DND-41 (cell line): ENCODE measurements at regions not wholly inside any gene's neighbourhood (a gene's known extent, or its start where the extent isn't known, plus 50 kb on each side); places are given as distances from the start of the nearest gene placed in this dataset.

ENCODE experiments used
- ATAC-seq: fragments of 200-7000 bp; cut with Tn5 transposase; 3 replicates; pipeline ENCODE4 v1.9.1; 2021; ENCODE audit warnings: low read depth; ENCODE audit not compliant: insufficient read depth
- DNase-seq: peaks from one replicate; pipeline ENCODE4 v3.0.0-alpha.2; 2020
- H2AFZ ChIP-seq: 2 replicates; pipeline ENCODE4 v1.6.0; 2012; ENCODE audit warnings: low read depth, low read length
- H3K27ac ChIP-seq: 2 replicates; pipeline ENCODE4 v1.5.1; 2012; ENCODE audit warnings: low read length, inconsistent platforms
- H3K27me3 ChIP-seq: fragments of 200-600 bp; sonication (generic); 2 replicates; pipeline ENCODE4 v1.6.0; 2012; ENCODE audit warnings: low read length, mild to moderate bottlenecking, inconsistent platforms; ENCODE audit not compliant: insufficient read depth, poor library complexity
- H3K36me3 ChIP-seq: 2 replicates; pipeline ENCODE4 v1.5.1; 2012; ENCODE audit warnings: low read length, inconsistent platforms; ENCODE audit not compliant: insufficient read depth
- H3K4me1 ChIP-seq: 2 replicates; pipeline ENCODE4 v1.5.1; 2012; ENCODE audit warnings: mild to moderate bottlenecking, low read length; ENCODE audit not compliant: insufficient read depth
- H3K4me2 ChIP-seq: 2 replicates; pipeline ENCODE4 v1.6.0; 2012; ENCODE audit warnings: mild to moderate bottlenecking, moderate library complexity, low read length, inconsistent platforms; ENCODE audit not compliant: insufficient read depth
- H3K4me3 ChIP-seq, 2 experiments: fragments of 200-600 bp in 1 of 2; shearing (Covaris generic) in 1 of 2; 2 replicates each; pipeline ENCODE4 v1.5.1; 2012 to 2016; ENCODE audit warnings: inconsistent platforms in 2 of 2, low read length in 2 of 2, mild to moderate bottlenecking in 2 of 2, low read depth in 1 of 2, moderate library complexity in 1 of 2
- H3K79me2 ChIP-seq: 2 replicates; pipeline ENCODE4 v1.6.0; 2012; ENCODE audit warnings: low read length, inconsistent platforms; ENCODE audit not compliant: insufficient read depth
- H3K9ac ChIP-seq: 2 replicates; pipeline ENCODE4 v1.6.0; 2012; ENCODE audit warnings: low read depth, mild to moderate bottlenecking, inconsistent platforms, low read length, moderate library complexity
- H3K9me3 ChIP-seq: 2 replicates; pipeline ENCODE4 v1.5.1; 2012; ENCODE audit warnings: low read length, moderate library complexity, mild to moderate bottlenecking, inconsistent platforms; ENCODE audit not compliant: insufficient read depth, severe bottlenecking
- H4K20me1 ChIP-seq: 2 replicates; pipeline ENCODE4 v1.6.0; 2012; ENCODE audit warnings: low read length; ENCODE audit not compliant: insufficient read depth
- EZH2 ChIP-seq: IDR thresholded peaks from 3 replicates; pipeline ENCODE4 v1.6.1; 2012; ENCODE audit warnings: borderline replicate concordance, low read depth, mild to moderate bottlenecking, moderate library complexity, low read length, inconsistent platforms; ENCODE audit not compliant: severe bottlenecking
- TF ChIP-seq, protein P1 (sequence below): IDR thresholded peaks from 2 replicates; pipeline ENCODE4 v1.5.1; 2012; ENCODE audit warnings: borderline replicate concordance, low read length, moderate library complexity, mild to moderate bottlenecking; ENCODE audit not compliant: poor library complexity, severe bottlenecking; ENCODE audit errors: extremely low read depth

DNA sequence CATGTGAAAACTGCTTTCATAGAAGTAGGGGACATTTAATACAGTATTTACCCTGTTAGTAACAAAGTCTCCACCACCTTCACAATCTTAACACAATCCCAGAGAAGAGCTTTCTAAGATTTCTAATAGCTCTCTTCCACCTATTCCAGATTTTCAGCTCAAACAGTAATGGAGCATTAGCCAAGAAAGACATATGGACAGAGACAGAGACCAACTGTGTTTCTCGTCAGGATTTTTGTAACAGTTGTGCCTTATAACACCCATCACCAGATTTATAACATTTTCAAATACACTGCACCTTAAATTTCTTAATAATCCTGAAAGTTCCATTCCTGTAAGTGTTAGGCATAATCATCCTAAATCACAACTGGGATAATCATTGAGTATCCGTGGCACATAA lies 321.2 kb upstream of the TMTC1 start:
- no peak overlapping the region for H2AFZ ChIP-seq
- DNase-seq: no peak
- no peaks in the 10 kb centered on the region for H4K20me1 ChIP-seq
- H3K4me3 ChIP-seq: no peak overlapping the region
- H3K27ac ChIP-seq: no peak overlapping the region
- H3K4me1 ChIP-seq: no peaks in the 10 kb centered on the region
- H3K9ac ChIP-seq: no peak overlapping the region
- H3K36me3 ChIP-seq: no peaks in the 10 kb centered on the region
- H3K4me2 ChIP-seq: no peak overlapping the region
- TF ChIP-seq EZH2: no peak
- TF ChIP-seq, protein P1, sequence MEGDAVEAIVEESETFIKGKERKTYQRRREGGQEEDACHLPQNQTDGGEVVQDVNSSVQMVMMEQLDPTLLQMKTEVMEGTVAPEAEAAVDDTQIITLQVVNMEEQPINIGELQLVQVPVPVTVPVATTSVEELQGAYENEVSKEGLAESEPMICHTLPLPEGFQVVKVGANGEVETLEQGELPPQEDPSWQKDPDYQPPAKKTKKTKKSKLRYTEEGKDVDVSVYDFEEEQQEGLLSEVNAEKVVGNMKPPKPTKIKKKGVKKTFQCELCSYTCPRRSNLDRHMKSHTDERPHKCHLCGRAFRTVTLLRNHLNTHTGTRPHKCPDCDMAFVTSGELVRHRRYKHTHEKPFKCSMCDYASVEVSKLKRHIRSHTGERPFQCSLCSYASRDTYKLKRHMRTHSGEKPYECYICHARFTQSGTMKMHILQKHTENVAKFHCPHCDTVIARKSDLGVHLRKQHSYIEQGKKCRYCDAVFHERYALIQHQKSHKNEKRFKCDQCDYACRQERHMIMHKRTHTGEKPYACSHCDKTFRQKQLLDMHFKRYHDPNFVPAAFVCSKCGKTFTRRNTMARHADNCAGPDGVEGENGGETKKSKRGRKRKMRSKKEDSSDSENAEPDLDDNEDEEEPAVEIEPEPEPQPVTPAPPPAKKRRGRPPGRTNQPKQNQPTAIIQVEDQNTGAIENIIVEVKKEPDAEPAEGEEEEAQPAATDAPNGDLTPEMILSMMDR: no peak
- H3K9me3 ChIP-seq: no peaks in the 10 kb centered on the region
- H3K79me2 ChIP-seq: no peaks in the 10 kb centered on the region
- H3K27me3 ChIP-seq: no peaks in the 10 kb centered on the region
- no peak for ATAC-seq

DNA sequence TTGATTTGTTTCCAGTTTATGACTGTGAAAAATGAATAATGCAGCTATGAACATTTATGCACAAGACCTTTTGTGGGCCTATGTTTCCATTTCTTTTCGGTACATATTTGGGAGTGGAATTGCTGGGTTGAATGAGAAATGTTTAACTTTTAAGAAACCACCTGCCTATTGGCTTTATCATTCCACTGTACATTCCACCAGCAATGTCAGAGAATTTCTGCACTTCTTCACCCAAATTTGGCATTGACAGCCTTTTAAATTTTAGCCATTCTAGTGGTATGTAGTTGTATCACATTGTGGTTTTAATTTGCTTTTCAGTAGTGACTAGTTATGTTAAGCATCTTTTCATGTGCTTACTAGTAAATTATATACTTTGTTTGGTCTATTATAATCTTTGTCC lies 317.0 kb upstream of the TMTC1 start:
- Histone ChIP-seq H3K36me3 (no peaks in the 10 kb centered on the region), H3K27ac (no peak overlapping the region), H3K4me2 (no peak overlapping the region), H3K4me1 (no peaks in the 10 kb centered on the region), H2AFZ (no peak overlapping the region), H3K4me3 (no peak overlapping the region), H3K9ac (no peak overlapping the region), H4K20me1 (no peaks in the 10 kb centered on the region), H3K27me3 (no peaks in the 10 kb centered on the region), H3K79me2 (no peaks in the 10 kb centered on the region), H3K9me3 (no peaks in the 10 kb centered on the region)
- ATAC-seq (no peak), DNase-seq (no peak)
- TF ChIP-seq EZH2: no peak
- TF ChIP-seq, protein P1: no peak

DNA sequence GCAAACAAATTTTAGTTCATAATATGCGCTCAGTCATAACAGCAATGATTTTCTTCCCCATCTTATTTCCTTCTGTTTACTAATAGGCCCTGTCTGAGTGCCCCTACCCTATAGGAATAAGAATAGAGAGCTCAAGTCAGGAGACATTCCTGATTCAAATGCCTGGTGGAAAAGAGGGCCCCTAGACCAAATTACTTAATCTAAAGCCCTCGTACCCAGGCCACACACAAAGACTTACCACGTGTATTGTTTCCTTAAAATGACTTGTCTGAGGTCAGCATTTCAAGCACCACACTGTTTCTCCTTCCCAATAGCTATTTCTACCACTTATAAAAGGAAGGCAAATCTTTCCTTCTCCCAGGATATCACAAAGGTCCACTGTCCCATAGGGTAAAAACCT lies 314.9 kb upstream of the TMTC1 start:
- DNase-seq: no peak
- no peak overlapping the region for H3K4me2 ChIP-seq
- no peak overlapping the region for H3K9ac ChIP-seq
- no peak overlapping the region for H3K27ac ChIP-seq
- H3K4me3 ChIP-seq: no peak overlapping the region
- H3K9me3 ChIP-seq: no peaks in the 10 kb centered on the region
- ATAC-seq: no peak
- no peaks in the 10 kb centered on the region for H3K36me3 ChIP-seq
- H3K4me1 ChIP-seq: no peaks in the 10 kb centered on the region
- TF ChIP-seq EZH2: no peak
- TF ChIP-seq, protein P1: no peak
- no peaks in the 10 kb centered on the region for H3K79me2 ChIP-seq
- H2AFZ ChIP-seq: no peak overlapping the region
- no peaks in the 10 kb centered on the region for H3K27me3 ChIP-seq
- H4K20me1 ChIP-seq: no peaks in the 10 kb centered on the region

DNA sequence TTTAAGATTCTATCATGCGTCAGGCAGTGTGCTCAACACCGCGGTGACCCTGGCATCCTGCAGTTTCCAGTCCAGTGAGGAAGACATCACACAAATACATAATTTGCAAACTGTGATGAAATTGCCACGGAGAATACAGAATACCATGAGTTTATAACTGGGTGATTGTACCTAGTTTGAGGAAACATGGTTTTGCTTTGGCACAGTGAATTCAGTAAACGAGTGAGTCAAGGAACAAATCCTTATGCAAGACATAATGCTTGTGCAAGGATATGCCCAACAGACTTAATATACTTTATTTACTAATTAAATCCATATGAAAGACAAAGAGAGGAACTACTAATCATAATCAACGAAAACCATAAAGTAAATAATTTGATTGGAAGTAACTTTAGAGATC lies 311.8 kb upstream of the TMTC1 start:
- no peaks in the 10 kb centered on the region for H4K20me1 ChIP-seq
- no peak for DNase-seq
- ATAC-seq: no peak
- H3K4me2 ChIP-seq: no peak overlapping the region
- no peaks in the 10 kb centered on the region for H3K9me3 ChIP-seq
- no peak overlapping the region for H2AFZ ChIP-seq
- H3K4me3 ChIP-seq: no peak overlapping the region
- no peak overlapping the region for H3K9ac ChIP-seq
- H3K79me2 ChIP-seq: no peaks in the 10 kb centered on the region
- H3K27me3 ChIP-seq: no peaks in the 10 kb centered on the region
- H3K27ac ChIP-seq: no peak overlapping the region
- no peaks in the 10 kb centered on the region for H3K4me1 ChIP-seq
- no peaks in the 10 kb centered on the region for H3K36me3 ChIP-seq
- TF ChIP-seq, protein P1: no peak
- no peak for TF ChIP-seq EZH2
